HepG2 (cell line): ENCODE measurements at regions not wholly inside any gene's neighbourhood (a gene's known extent, or its start where the extent isn't known, plus 50 kb on each side); places are given as distances from the start of the nearest gene placed in this dataset.

Source experiments
- ELF1 ChIP-seq: sonication (generic); formaldehyde crosslinking; IDR thresholded peaks from 2 replicates; pipeline ENCODE4 v1.4.0; 2020; ENCODE audit warnings: missing genetic modification reagents
- HNRNPH1 ChIP-seq: fragments of 200-400 bp; formaldehyde crosslinking; optimal IDR thresholded peaks from 2 replicates; pipeline ENCODE3; 2017; ENCODE audit warnings: mild to moderate bottlenecking, low read depth, low read length
- HNRNPK ChIP-seq: fragments of 200-400 bp; formaldehyde crosslinking; IDR thresholded peaks from 2 replicates; pipeline ENCODE4 v1.6.1; 2018; ENCODE audit warnings: low read length, low read depth, moderate library complexity, mild to moderate bottlenecking; ENCODE audit not compliant: poor library complexity, severe bottlenecking
- ISX ChIP-seq: sonication (generic); formaldehyde crosslinking; conservative IDR thresholded peaks from 2 replicates; pipeline ENCODE4 v1.5.0; 2020; ENCODE audit warnings: missing genetic modification reagents
- KDM5A ChIP-seq: fragments of 200-600 bp; sonication (generic); IDR thresholded peaks from 2 replicates; pipeline ENCODE4 v1.7.0; 2018; ENCODE audit warnings: antibody characterized with exemption, mild to moderate bottlenecking, low read length, borderline replicate concordance
- KLF12 ChIP-seq: sonication (generic); formaldehyde crosslinking; IDR thresholded peaks from 2 replicates; pipeline ENCODE4 v1.4.0; 2020; ENCODE audit warnings: missing genetic modification reagents, borderline replicate concordance
- NCOA2 ChIP-seq: sonication (generic); formaldehyde crosslinking; IDR thresholded peaks from 2 replicates; pipeline ENCODE4 v1.8.0; 2022; ENCODE audit warnings: inconsistent platforms
- NCOA5 ChIP-seq: sonication (generic); formaldehyde crosslinking; IDR thresholded peaks from 2 replicates; pipeline ENCODE4 v1.4.0; 2020; ENCODE audit warnings: missing genetic modification reagents
- NFE2L2 ChIP-seq: fragments of 150-350 bp; IDR thresholded peaks from 2 replicates; pipeline ENCODE4 v1.6.1; 2014; ENCODE audit warnings: low read length
- RFX3 ChIP-seq: IDR thresholded peaks from 2 replicates; pipeline ENCODE4 v1.6.1; 2016; ENCODE audit warnings: missing biosample characterization, missing genetic modification reagents
- RXRA ChIP-seq: sonication (generic); formaldehyde crosslinking; IDR thresholded peaks from 2 replicates; pipeline ENCODE4 v1.5.1; 2020; ENCODE audit warnings: missing genetic modification reagents
- TBX2 ChIP-seq: sonication (generic); formaldehyde crosslinking; IDR thresholded peaks from 2 replicates; pipeline ENCODE4 v1.5.0; 2020; ENCODE audit warnings: missing genetic modification reagents, mild to moderate bottlenecking, borderline replicate concordance
- ZBTB7B ChIP-seq: sonication (generic); formaldehyde crosslinking; IDR thresholded peaks from 2 replicates; pipeline ENCODE4 v1.4.0; 2020; ENCODE audit warnings: missing genetic modification reagents
- ZNF207 ChIP-seq: fragments of 450-650 bp; IDR thresholded peaks from 2 replicates; pipeline ENCODE4 v1.6.1; 2016; ENCODE audit warnings: antibody characterized with exemption, borderline replicate concordance
- ZNF331 ChIP-seq: sonication (generic); formaldehyde crosslinking; IDR thresholded peaks from 2 replicates; pipeline ENCODE4 v1.4.0; 2020; ENCODE audit warnings: missing genetic modification reagents
- ZNF567 ChIP-seq: sonication (generic); formaldehyde crosslinking; IDR thresholded peaks from 2 replicates; pipeline ENCODE4 v1.8.1; 2023; ENCODE audit warnings: mild to moderate bottlenecking, missing genetic modification reagents, borderline replicate concordance
- ZNF607 ChIP-seq: sonication (generic); formaldehyde crosslinking; IDR thresholded peaks from 2 replicates; pipeline ENCODE4 v1.5.1; 2020; ENCODE audit warnings: missing genetic modification reagents, mild to moderate bottlenecking, borderline replicate concordance
- ZNF788 ChIP-seq: sonication (generic); formaldehyde crosslinking; IDR thresholded peaks from 2 replicates; pipeline ENCODE4 v1.5.0; 2020; ENCODE audit warnings: mild to moderate bottlenecking, missing genetic modification reagents, borderline replicate concordance
- TF ChIP-seq, protein P1 (sequence below): sonication (generic); formaldehyde crosslinking; IDR thresholded peaks from 2 replicates; pipeline ENCODE4 v1.4.0; 2020; ENCODE audit warnings: mild to moderate bottlenecking, missing genetic modification reagents, borderline replicate concordance
- TF ChIP-seq, protein P2 (sequence below): sonication (generic); formaldehyde crosslinking; IDR thresholded peaks from 2 replicates; pipeline ENCODE4 v1.4.0; 2020; ENCODE audit warnings: missing genetic modification reagents
- TF ChIP-seq, protein P3 (sequence below): sonication (generic); formaldehyde crosslinking; conservative IDR thresholded peaks from 2 replicates; pipeline ENCODE4 v1.8.1; 2023; ENCODE audit warnings: missing genetic modification reagents
- TF ChIP-seq, protein P4 (sequence below): sonication (generic); formaldehyde crosslinking; IDR thresholded peaks from 2 replicates; pipeline ENCODE4 v1.5.1; 2020; ENCODE audit warnings: missing genetic modification reagents, mild to moderate bottlenecking, borderline replicate concordance

DNA sequence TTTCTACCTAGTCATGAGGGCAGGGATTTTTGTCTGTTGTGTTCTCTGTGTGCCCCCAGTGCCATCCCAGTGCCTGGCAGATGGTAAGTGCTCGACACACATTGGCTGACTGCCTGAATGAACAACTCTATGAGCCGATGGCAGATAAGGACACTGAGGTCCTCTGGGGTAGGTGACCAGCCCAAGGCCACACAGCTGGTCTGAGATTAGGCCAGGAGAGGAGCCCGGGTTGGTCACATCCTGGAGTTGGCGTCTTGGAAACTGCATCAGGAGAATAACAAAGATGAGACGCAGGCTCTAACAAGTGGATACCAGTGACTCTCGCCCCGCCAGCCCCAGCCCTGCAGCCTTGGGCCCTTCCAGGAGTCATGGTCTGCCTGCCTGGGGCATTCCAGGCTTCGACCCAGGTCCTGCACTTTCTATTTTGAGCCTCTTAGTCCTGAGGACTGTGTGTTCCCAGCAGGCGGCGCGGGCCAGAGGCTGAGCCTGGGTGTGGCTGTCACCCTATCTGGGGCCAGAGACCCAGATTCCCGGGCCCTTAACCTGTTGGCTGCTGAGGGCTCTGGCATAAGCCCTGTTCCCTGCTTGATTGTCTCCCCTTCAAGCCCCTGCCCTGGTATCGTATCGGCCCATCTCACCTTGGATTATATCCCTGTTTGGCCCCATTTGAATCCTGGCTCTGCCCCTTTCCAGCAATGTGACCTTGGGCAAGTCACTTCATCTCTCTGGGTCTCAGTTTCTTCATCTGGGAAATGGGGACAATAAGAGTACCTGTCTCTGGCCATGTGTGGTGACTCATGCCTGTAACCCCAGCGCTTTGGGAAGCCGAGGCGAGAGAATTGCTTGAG lies 88.3 kb downstream of the CEBPB start (continued):
- TF ChIP-seq, protein P1, sequence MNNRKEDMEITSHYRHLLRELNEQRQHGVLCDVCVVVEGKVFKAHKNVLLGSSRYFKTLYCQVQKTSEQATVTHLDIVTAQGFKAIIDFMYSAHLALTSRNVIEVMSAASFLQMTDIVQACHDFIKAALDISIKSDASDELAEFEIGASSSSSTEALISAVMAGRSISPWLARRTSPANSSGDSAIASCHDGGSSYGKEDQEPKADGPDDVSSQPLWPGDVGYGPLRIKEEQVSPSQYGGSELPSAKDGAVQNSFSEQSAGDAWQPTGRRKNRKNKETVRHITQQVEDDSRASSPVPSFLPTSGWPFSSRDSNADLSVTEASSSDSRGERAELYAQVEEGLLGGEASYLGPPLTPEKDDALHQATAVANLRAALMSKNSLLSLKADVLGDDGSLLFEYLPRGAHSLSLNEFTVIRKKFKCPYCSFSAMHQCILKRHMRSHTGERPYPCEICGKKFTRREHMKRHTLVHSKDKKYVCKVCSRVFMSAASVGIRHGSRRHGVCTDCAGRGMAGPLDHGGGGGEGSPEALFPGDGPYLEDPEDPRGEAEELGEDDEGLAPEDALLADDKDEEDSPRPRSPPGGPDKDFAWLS (CRISPR knock-in tag) = 0 out of 2 replicates have a peak, but pooled peaks have one; percentile 73
- TF ChIP-seq, protein P2, sequence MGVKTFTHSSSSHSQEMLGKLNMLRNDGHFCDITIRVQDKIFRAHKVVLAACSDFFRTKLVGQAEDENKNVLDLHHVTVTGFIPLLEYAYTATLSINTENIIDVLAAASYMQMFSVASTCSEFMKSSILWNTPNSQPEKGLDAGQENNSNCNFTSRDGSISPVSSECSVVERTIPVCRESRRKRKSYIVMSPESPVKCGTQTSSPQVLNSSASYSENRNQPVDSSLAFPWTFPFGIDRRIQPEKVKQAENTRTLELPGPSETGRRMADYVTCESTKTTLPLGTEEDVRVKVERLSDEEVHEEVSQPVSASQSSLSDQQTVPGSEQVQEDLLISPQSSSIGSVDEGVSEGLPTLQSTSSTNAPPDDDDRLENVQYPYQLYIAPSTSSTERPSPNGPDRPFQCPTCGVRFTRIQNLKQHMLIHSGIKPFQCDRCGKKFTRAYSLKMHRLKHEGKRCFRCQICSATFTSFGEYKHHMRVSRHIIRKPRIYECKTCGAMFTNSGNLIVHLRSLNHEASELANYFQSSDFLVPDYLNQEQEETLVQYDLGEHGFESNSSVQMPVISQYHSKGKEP = no peak
- TF ChIP-seq KLF12 (CRISPR knock-in tag) = peak; percentile 100
- TF ChIP-seq RFX3 = 0 out of 2 replicates have a peak, but pooled peaks have one; percentile 19
- TF ChIP-seq HNRNPK = no peak
- 0 out of 2 replicates have a peak, but pooled peaks have one; percentile 2 for TF ChIP-seq NFE2L2
- no peak for TF ChIP-seq NCOA5 (CRISPR knock-in tag)
- TF ChIP-seq KDM5A = no peak
- peak; percentile 70 for TF ChIP-seq ZNF331
- TF ChIP-seq, protein P3, sequence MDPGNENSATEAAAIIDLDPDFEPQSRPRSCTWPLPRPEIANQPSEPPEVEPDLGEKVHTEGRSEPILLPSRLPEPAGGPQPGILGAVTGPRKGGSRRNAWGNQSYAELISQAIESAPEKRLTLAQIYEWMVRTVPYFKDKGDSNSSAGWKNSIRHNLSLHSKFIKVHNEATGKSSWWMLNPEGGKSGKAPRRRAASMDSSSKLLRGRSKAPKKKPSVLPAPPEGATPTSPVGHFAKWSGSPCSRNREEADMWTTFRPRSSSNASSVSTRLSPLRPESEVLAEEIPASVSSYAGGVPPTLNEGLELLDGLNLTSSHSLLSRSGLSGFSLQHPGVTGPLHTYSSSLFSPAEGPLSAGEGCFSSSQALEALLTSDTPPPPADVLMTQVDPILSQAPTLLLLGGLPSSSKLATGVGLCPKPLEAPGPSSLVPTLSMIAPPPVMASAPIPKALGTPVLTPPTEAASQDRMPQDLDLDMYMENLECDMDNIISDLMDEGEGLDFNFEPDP (CRISPR knock-in tag) = no peak
- no peak for TF ChIP-seq ELF1
- peak; percentile 57; the same call in 1 of the 2 replicates for TF ChIP-seq ZNF788 (CRISPR knock-in tag)
- 0 out of 2 replicates have a peak, but pooled peaks have one; percentile 61 for TF ChIP-seq ZNF607
- TF ChIP-seq, protein P4, sequence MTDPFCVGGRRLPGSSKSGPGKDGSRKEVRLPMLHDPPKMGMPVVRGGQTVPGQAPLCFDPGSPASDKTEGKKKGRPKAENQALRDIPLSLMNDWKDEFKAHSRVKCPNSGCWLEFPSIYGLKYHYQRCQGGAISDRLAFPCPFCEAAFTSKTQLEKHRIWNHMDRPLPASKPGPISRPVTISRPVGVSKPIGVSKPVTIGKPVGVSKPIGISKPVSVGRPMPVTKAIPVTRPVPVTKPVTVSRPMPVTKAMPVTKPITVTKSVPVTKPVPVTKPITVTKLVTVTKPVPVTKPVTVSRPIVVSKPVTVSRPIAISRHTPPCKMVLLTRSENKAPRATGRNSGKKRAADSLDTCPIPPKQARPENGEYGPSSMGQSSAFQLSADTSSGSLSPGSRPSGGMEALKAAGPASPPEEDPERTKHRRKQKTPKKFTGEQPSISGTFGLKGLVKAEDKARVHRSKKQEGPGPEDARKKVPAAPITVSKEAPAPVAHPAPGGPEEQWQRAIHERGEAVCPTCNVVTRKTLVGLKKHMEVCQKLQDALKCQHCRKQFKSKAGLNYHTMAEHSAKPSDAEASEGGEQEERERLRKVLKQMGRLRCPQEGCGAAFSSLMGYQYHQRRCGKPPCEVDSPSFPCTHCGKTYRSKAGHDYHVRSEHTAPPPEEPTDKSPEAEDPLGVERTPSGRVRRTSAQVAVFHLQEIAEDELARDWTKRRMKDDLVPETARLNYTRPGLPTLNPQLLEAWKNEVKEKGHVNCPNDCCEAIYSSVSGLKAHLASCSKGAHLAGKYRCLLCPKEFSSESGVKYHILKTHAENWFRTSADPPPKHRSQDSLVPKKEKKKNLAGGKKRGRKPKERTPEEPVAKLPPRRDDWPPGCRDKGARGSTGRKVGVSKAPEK (CRISPR knock-in tag) = no peak
- TF ChIP-seq ZNF207 = no peak
- peak; percentile 82 for TF ChIP-seq RXRA (CRISPR knock-in tag)
- peak; percentile 74 for TF ChIP-seq NCOA2 (CRISPR knock-in tag)
- 0 out of 2 replicates have a peak, but pooled peaks have one; percentile 59 for TF ChIP-seq ISX (CRISPR knock-in tag)
- TF ChIP-seq ZBTB7B (CRISPR knock-in tag) = peak; percentile 68; the same call in 1 of the 2 replicates
- peak; percentile 86 for TF ChIP-seq TBX2 (CRISPR knock-in tag)
- no peak for TF ChIP-seq HNRNPH1
- TF ChIP-seq ZNF567 (CRISPR knock-in tag) = 0 out of 2 replicates have a peak, but pooled peaks have one; percentile 15
